SH-SY5Y (cell line): ENCODE measurements at regions not wholly inside any gene's neighbourhood (a gene's known extent, or its start where the extent isn't known, plus 50 kb on each side); places are given as distances from the start of the nearest gene placed in this dataset.

Experiments
- GATA2 ChIP-seq: IDR thresholded peaks from 2 replicates; pipeline ENCODE4 v1.6.1; 2011; ENCODE audit warnings: mild to moderate bottlenecking, low read depth, low read length
- GATA3 ChIP-seq: IDR thresholded peaks from 2 replicates; pipeline ENCODE4 v1.6.1; 2011; ENCODE audit warnings: low read depth, mild to moderate bottlenecking, low read length, moderate library complexity

GRCh38 chr11:96714689-96715088 is 324.9 kb downstream of the JRKL start:
- 0 out of 2 replicates have a peak, but pooled peaks have one; percentile 38 for TF ChIP-seq GATA3
- no peak for TF ChIP-seq GATA2
